NCI-H748 treated with DMSO at 0.1 percent for 48 hours (cell line): ENCODE measurements at regions not wholly inside any gene's neighbourhood (a gene's known extent, or its start where the extent isn't known, plus 50 kb on each side); places are given as distances from the start of the nearest gene placed in this dataset.
"Not testable (repeated sequence)": the region's sequence is repeated elsewhere in the genome, so short reads cannot be mapped to it uniquely, and the experiment has no call there.

Source experiments
- DNase-seq: peaks from one replicate; lab custom pipeline; 2025; lab: John Stamatoyannopoulos, UW

- not testable (repeated sequence) for DNase-seq
These were observed 106.1 kb downstream of the CHD1L start for GRCh38 chr1:147348592-147348991.

- no peak for DNase-seq
These were observed 107.0 kb downstream of the CHD1L start for GRCh38 chr1:147349533-147349932.

GRCh38 chr1:147351140-147351835, 108.8 kb downstream of the CHD1L start:
- DNase-seq, result no peak

- no peak for DNase-seq
These were observed 135.1 kb downstream of the CHD1L start for GRCh38 chr1:147377263-147378246.

- no peak for DNase-seq
These were observed 137.4 kb downstream of the CHD1L start for GRCh38 chr1:147379889-147380288.

GRCh38 chr1:147384804-147385203, 142.3 kb downstream of the CHD1L start:
- DNase-seq, result no peak

- DNase-seq, result no peak
These were observed 146.5 kb downstream of the CHD1L start for GRCh38 chr1:147388969-147389368.

- peak; percentile 39 for DNase-seq
These were observed 147.2 kb downstream of the CHD1L start for GRCh38 chr1:147389532-147390184.

GRCh38 chr1:147390185-147390542, 147.7 kb downstream of the CHD1L start:
- DNase-seq, result no peak

GRCh38 chr1:147391114-147391513, 148.6 kb downstream of the CHD1L start:
- DNase-seq, result no peak

GRCh38 chr1:147402326-147403045, 138.8 kb upstream of the BCL9 start:
- peak; percentile 54 for DNase-seq

- DNase-seq, result not testable (repeated sequence)
These were observed 137.0 kb upstream of the BCL9 start for GRCh38 chr1:147404344-147404743.

GRCh38 chr1:147409886-147410285, 131.4 kb upstream of the BCL9 start:
- no peak for DNase-seq

GRCh38 chr1:147413110-147413605, 128.1 kb upstream of the BCL9 start:
- no peak for DNase-seq

- no peak for DNase-seq
These were observed 126.7 kb upstream of the BCL9 start for GRCh38 chr1:147414505-147415163.

- DNase-seq, result no peak
These were observed 124.3 kb upstream of the BCL9 start for GRCh38 chr1:147417024-147417423.

GRCh38 chr1:147423100-147423827, 118.0 kb upstream of the BCL9 start:
- DNase-seq, result peak; percentile 18

GRCh38 chr1:147434921-147435320, 106.4 kb upstream of the BCL9 start:
- DNase-seq, result no peak

GRCh38 chr1:147444381-147444780, 96.9 kb upstream of the BCL9 start:
- no peak for DNase-seq

GRCh38 chr1:147451628-147452027, 89.7 kb upstream of the BCL9 start:
- no peak for DNase-seq

- DNase-seq, result no peak
These were observed 88.5 kb upstream of the BCL9 start for GRCh38 chr1:147452809-147453208.
